Activated T-helper 9 cell treated with anti-CD3 and anti-CD28 coated beads, Interleukin-2, amount 50 U/mL, for 16 hours (primary cell): ENCODE measurements at regions not wholly inside any gene's neighbourhood (a gene's known extent, or its start where the extent isn't known, plus 50 kb on each side); places are given as distances from the start of the nearest gene placed in this dataset.

Source experiments
- DNase-seq: peaks from one replicate; pipeline ENCODE4 v3.0.0-alpha.2; 2020; ENCODE audit warnings: low read depth

DNA sequence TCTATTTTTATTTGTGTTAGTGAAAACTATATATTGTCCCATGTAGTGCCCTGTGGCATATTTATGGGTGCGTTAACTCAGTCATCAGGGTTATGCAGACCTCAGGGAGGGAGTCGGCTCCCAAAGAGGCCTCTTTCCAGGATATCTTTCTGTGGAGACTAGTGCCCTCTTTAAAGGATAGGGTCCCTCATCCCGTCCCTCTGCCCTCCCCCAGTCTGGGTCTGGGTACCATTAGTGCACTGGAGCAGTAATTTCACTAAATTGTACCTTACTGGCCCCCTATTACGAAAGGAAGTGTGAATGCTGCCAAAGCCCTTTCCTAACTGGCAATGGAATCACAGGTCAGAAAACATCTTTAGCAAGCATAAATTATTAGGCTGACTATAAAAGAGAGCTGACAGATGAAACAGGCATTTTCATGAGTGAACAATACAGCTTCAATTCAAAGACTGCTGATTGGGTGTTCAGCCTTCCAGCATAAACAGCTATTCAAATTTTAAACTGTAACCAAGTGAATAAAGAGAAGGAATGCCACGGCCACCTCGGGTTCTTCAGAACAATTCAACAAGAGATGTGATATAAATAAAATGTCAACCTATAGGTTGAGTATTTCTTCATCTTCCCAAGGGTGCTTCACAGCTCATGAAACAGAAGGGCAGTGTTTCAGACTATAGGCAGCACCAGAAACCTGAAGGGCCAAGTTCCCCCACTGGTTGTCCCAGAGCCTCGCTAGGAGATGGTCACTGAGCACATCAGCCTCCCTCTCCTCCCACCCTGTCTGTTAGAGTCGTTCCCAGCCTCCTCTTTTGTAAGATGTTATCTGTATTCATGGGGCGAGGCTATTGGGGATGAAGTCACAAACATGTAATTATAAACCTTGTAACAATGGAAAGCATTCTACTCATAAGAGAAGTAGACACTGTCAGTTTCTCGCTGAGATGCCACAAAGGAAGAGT is 318.7 kb downstream of the TMEM161B start:
- no peak for DNase-seq

GRCh38 chr5:87948486-87948885 is 320.2 kb downstream of the TMEM161B start:
- DNase-seq, result no peak

GRCh38 chr5:87946271-87946670 is 322.4 kb downstream of the TMEM161B start:
- DNase-seq, result no peak

- DNase-seq, result no peak
These were observed 323.4 kb downstream of the TMEM161B start for GRCh38 chr5:87945286-87945650.

DNA sequence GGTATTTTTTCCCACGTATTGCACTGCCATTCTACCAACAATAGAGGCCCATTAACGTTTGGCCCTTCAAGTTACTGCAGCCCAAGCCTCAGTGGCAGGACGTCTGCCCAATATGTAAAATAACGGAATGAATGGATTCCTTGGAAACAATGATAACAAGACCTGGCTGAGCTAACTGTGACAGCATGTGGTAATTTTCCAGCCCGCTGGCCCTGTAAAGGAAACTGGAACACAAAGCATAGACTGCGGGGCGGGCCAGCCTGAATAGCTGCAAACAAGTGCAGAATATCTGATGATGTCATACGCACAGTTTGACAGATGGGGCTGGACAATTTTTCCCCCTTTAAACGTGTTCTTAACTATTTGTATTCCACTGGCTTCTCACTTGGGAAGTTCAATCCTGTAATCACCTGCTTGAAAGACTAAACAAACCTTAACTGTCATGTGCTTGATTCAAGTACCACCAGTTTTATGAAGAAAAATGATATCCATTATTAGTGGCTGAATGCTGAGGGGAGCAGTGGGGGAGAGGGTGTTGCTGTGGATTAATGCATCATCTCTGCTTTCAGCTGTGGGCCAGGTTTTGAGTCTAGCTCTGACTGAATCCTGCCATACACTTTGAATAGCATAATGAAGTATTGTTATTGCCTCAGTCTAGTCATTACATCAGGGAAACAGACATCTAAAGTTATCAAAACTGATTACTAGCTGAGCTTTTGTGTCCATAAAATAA is 323.9 kb downstream of the TMEM161B start:
- DNase-seq, result no peak

DNA sequence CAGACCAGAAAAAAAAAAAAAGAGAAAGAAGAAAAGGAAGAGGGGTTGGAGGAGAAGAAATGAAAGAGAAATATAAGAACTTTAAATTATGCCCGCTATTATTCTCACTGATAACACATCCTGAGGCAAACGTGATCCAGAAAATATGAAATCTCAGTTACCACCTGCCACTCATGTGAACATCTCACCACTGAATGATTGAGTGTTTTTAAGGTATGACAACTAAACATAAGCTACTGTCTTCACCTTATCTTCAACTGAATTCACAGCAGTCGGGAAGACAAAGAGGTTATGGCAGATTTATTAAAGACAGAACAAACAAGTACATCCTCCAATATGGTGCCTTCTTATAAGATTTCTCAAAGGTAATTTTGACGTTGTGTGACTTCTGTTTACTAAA is 327.9 kb downstream of the TMEM161B start:
- DNase-seq, result no peak

- DNase-seq, result no peak
These were observed 332.0 kb downstream of the TMEM161B start for GRCh38 chr5:87936667-87937066.

DNA sequence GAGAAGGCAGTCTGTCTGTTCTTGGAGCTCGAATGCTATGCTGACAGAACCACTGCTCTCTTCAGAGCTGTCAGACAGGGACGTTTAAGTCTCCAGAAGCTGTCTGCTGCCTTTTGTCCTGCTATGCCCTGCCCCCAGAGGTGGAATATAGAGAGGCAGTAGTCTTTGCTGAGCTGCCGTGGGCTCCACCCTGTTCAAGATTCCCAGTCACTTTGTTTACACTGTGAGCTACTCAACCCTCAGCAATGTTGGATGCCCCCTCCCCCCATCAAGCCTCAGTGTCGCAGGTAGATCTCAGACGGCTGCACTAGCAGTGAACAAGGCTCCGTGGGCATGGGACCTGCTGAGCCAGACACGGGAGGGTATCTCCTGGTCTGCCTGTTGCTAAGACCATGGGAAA is 344.2 kb downstream of the TMEM161B start:
- DNase-seq, result no peak

DNA sequence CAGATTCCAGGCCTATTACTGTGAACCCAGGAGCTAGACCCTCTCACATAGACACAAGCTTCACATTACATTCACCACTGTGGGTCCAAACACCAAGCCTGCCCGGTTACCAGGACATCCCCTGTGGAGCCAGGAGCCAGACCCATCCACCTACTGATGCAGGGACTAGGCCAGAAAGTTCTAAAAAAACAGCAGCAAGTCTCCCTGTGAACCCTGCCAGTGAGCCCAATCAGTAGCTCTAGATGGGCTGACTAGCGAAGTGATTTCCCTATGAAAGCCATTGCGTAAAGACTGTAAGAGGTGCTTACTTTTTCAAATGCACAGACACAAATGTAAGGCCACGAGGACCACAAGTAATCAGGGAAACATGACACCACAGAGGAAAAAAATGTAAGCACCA is 352.3 kb downstream of the TMEM161B start:
- DNase-seq, result no peak

DNA sequence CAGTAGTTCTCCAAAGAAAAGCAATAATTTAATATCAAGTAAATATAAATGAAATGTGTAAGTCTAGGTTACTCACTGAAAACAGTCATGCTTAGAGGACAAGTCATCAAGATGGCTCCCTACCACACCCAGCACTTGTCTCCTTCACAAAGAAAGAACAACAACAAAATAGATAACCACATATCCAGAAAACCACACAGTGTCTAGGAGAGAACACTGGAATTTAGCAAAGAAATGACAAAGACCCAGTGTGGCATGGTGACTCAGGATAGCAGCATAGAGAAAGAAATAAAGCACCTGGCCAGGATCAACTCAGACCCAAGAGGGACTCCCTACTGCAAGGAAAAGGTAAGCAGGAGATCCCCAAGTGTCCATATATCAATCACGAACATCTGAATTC is 356.2 kb downstream of the TMEM161B start:
- DNase-seq, result no peak

DNA sequence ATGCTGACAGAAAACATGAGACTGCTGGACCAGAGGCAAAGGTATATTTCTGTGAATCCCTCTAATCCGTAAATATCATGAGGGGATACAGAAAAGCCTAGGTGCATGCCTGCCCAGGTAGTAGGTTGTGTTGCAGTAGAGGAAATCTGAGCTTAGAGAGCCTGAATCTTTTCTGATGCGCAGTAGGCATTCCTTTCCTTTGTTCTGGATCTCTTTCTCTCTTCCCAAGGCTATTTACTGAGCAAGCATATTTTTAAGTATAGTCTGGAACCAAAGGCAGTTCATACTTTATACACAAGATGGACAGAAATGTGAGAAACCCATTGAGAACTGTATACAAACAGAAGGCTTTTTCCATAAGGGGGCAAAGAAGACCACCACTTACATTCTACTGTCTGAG is 359.3 kb downstream of the TMEM161B start:
- no peak for DNase-seq

GRCh38 chr5:87906962-87907361 is 361.7 kb downstream of the TMEM161B start:
- no peak for DNase-seq

DNA sequence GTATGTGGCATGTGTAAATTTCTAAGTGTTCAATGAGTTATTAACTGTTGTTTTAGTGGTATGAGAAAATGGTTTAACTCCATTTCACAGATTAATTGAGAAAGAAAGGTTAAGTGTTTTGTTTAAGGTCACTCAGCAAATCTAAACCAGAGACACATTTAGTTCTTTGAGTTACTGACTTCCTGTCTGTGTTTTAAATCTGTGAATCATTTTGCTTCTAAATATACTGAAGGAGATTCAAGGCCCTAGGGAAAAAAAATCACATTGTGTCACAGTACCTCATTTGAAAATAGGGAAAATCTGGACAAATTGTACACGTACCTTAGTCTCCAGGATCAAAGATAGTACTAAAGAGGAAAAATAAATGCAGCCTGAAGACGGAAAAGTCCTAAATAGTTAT is 368.2 kb downstream of the TMEM161B start:
- DNase-seq, result no peak

DNA sequence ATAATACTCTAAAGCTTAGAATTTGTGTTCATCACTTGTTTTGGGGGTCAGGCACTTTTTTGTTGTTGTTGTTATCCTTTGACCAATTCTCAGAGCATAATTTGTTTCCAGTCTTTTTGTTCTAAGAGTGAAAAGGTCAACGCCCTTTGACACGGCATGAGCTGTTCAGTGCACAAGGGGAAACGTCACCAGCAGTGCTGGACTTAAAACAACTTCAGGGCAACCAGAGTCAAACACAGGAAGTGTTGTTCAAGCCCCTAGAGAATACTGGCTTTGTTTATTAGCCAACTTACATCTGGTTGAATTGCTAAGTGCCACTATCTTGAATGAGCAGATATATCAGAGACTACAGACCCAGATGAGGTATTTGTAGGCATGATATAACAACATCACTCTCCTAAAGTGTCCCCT is 368.9 kb downstream of the TMEM161B start:
- no peak for DNase-seq

GRCh38 chr5:87899208-87899661 is 369.4 kb downstream of the TMEM161B start:
- no peak for DNase-seq

DNA sequence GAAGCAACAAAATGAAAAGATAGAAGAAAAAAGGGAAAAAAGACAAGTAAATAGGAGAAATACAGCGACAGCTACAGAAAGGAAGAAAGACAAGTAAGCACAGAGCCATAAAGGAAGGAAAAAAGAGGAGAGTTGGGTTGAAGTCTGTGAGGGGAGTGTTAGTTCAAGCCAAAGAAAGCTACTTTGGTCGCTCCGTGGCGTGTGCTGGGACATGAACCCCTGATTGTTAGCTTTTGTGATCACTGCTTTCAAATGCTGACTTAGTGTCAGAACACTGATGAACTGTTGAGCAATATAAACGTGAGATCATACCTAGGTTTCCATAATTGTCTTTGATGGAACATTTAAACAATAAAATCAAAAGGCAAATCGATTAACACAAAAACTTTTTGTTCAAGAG is 370.1 kb downstream of the TMEM161B start:
- DNase-seq, result no peak

DNA sequence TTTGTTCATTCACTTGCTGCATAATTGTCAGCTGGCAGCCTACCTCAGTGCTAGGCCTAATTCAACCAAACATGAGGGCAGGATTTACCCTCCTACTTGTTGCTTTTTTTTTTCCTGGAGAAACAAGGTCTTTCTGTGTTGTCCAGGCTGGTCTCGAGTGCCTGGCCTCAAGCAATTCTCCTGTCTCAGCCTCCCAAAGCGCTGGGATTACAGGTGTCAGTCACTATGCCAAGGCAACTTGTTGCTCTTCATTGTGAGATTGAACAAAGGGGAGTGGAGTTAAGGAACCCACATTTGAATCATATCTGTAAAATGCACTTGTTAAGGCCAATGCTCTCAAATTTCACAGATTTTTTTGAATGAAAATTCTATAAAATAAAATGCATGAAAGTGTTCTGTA is 380.5 kb downstream of the TMEM161B start:
- DNase-seq, result no peak

GRCh38 chr5:87887247-87887646 is 381.4 kb downstream of the TMEM161B start:
- DNase-seq, result no peak

DNA sequence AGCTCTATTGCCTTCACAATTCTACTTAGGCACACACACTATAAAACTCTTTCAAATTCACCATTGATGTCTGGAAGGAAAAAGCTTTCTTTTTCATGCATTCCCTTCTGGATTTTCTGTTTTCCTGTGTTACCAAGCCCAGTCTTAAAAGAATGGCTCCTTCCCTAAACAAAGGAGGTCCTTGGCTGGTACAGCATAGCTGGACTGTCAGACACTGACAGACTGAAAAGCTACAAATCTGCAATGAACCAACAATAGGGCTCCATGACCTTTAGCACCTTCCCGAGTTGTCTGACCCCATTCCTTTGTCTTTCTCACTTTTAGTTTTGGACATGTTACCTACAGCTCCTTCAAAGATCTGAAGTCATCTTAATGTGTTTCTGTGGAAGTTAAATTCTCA is 382.5 kb downstream of the TMEM161B start:
- no peak for DNase-seq

- no peak for DNase-seq
These were observed 382.9 kb downstream of the TMEM161B start for GRCh38 chr5:87885758-87886157.

- DNase-seq, result no peak
These were observed 391.1 kb downstream of the TMEM161B start for GRCh38 chr5:87877495-87877894.

DNA sequence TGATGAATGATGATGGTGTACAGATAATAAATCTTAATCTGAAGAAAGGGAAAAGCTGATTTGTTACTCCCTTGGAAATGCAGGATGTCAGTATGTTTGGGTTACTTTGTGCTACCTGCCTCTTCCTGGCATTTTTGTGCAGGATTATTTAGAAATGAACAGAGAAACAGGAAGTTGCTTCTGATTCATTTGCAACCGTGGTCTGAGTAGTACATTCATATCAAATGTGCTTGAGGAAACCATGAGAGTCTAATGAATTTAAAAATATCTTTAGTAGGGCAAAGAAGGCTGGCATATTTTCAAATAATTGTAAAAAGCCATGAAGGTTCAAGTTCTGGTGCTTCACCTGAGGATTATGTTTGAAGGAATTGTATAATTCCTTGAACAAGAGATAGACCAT is 391.6 kb downstream of the TMEM161B start:
- no peak for DNase-seq

DNA sequence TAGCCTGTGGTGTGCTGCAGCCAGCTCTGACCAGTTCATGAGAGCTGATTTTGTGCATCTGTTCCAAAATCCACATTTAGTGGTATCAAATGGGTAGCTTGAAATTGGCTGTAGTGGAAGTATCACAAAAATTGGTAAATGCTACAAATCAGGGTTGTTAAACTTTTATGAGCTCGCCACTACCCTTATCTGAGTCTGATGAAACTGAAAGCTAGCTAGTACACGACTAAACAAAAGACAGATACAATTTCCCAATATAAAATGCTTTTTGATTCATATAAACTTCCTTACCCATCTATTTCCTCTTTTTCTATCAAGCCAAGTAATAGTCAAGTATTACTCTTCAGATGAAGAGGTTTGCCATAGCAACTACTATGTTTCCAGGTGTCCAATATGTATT is 392.0 kb downstream of the TMEM161B start:
- no peak for DNase-seq
